ENCODE measurements at regions not wholly inside any gene's neighbourhood (a gene's known extent, or its start where the extent isn't known, plus 50 kb on each side); places are given as distances from the start of the nearest gene placed in this dataset.

DNA sequence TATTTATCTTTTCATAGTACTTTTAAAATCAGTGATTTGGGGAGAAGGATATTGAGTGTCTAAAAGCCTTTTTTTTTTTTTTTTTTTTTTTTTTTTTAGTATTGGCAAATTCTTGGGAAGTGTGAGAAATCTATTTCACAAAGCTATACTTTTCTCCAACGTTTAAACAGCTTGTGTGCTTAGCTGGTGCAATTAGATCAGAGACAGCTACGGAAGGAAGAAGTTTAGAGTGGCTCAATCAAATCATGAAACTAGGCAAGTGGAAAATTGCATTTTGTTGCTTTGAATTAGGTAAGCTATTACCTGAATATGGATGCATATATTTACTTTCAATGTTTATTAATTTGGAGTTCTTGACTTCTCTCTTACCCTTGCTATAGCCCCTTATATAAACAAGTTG is 1001.9 kb downstream of the PDHA2 start:
- no peak for ATAC-seq (ENCODE audit: low read depth)
- Mint-ChIP-seq H3K4me3 (no peak overlapping the region), H3K27ac (no peak overlapping the region), H3K4me1 (no peaks in the 10 kb centered on the region), H3K27me3 (no peaks in the 10 kb centered on the region), H3K9me3 (ENCODE audit: insufficient read depth) (peaks cover 2% of the 10 kb centered on the region)
- Histone ChIP-seq H3K27me3 (replicated peaks in 1 of 4; ENCODE audit: control extremely low read depth in 1 of 4, control insufficient read depth in 3 of 4, insufficient read depth in 4 of 4, low read length in 3 of 4) (no peaks in the 10 kb centered on the region), H2AFZ (ENCODE audit: insufficient read depth, low read depth, low read length, poor library complexity, severe bottlenecking) (no peak overlapping the region), H3K4me1 (ENCODE audit: control insufficient read depth in 2 of 2, insufficient read depth in 2 of 2, low read length in 2 of 2) (no peaks in the 10 kb centered on the region), H3K4me3 (ENCODE audit: control extremely low read depth in 1 of 5, extremely low read depth in 1 of 5, insufficient read depth in 1 of 5, low read depth in 2 of 5, low read length in 4 of 5) (no peak overlapping the region), H3K9ac (ENCODE audit: low read length) (no peak overlapping the region), H4K20me1 (ENCODE audit: control insufficient read depth, insufficient read depth, low read length, poor library complexity, severe bottlenecking) (no peaks in the 10 kb centered on the region), H3K4me2 (replicated peaks; ENCODE audit: low read depth, low read length, poor library complexity, severe bottlenecking) (no peak overlapping the region), H3K36me3 (replicated peaks in 1 of 2; ENCODE audit: control extremely low read depth in 1 of 2, control insufficient read depth in 1 of 2, extremely low read depth in 1 of 2, insufficient read depth in 2 of 2, low read length in 1 of 2) (no peaks in the 10 kb centered on the region), H3K9me3 (ENCODE audit: control extremely low read depth in 1 of 3, control insufficient read depth in 2 of 3, insufficient read depth in 1 of 3, low read length in 2 of 3) (no peaks in the 10 kb centered on the region), H3K27ac (ENCODE audit: low read length in 2 of 2) (no peak overlapping the region), H3K79me2 (ENCODE audit: control insufficient read depth, insufficient read depth, low read length) (no peaks in the 10 kb centered on the region)
- TF ChIP-seq EZH2 (IDR thresholded peaks at IDR 0.05; ENCODE audit: borderline replicate concordance, insufficient read depth, low read depth, low read length, poor library complexity, severe bottlenecking): no peak
- TF ChIP-seq, protein P1, sequence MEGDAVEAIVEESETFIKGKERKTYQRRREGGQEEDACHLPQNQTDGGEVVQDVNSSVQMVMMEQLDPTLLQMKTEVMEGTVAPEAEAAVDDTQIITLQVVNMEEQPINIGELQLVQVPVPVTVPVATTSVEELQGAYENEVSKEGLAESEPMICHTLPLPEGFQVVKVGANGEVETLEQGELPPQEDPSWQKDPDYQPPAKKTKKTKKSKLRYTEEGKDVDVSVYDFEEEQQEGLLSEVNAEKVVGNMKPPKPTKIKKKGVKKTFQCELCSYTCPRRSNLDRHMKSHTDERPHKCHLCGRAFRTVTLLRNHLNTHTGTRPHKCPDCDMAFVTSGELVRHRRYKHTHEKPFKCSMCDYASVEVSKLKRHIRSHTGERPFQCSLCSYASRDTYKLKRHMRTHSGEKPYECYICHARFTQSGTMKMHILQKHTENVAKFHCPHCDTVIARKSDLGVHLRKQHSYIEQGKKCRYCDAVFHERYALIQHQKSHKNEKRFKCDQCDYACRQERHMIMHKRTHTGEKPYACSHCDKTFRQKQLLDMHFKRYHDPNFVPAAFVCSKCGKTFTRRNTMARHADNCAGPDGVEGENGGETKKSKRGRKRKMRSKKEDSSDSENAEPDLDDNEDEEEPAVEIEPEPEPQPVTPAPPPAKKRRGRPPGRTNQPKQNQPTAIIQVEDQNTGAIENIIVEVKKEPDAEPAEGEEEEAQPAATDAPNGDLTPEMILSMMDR (IDR thresholded peaks at IDR 0.05): no peak
- CTCF ChIA-PET: no interaction called here
- POLR2A ChIA-PET: no interaction called here
- no peak for DNase-seq
- WGBS (ENCODE audit: insufficient coverage): no CpG with 5 or more reads among the region's 2 CpGs
- intact Hi-C loops (cut with micrococcal nuclease): no loop called here

DNA sequence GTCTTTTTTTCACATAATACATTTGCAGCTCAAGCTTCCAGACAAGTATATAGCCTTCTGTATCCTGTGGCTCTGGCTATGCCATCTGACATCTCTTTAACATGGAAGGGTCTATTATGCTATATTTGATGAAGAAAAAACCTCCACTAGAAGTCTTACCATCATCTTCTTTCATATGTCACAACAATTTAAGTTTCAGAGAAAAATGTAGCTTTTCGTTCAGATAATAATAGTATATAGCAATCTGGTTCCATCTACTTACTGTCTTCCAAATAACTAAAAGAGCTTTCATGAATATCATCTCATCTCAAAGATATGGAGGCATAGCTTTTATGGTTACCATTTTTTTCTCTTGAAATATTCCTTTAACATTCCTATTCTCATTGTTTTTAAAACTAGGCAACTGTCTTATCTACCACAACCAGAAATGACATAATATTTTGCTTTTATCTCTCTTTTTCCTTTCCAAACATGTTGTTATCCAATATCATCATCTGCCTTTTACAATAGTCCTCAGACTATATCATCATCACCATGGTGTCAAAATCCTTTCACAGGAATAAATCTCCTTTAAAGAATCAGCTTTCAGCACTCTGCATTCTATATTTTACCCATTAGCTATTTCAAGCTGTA is 1005.1 kb downstream of the PDHA2 start:
- Mint-ChIP-seq H3K27me3 (no peaks in the 10 kb centered on the region), H3K4me1 (no peaks in the 10 kb centered on the region), H3K4me3 (no peak overlapping the region), H3K27ac (no peak overlapping the region), H3K9me3 (ENCODE audit: insufficient read depth) (no peaks in the 10 kb centered on the region)
- no peak for TF ChIP-seq EZH2 (IDR thresholded peaks at IDR 0.05; ENCODE audit: borderline replicate concordance, insufficient read depth, low read depth, low read length, poor library complexity, severe bottlenecking)
- TF ChIP-seq, protein P1 (IDR thresholded peaks at IDR 0.05): no peak
- POLR2A ChIA-PET: no interaction called here
- CTCF ChIA-PET: no interaction called here
- Histone ChIP-seq H3K4me2 (replicated peaks; ENCODE audit: low read depth, low read length, poor library complexity, severe bottlenecking) (no peak overlapping the region), H2AFZ (ENCODE audit: insufficient read depth, low read depth, low read length, poor library complexity, severe bottlenecking) (no peak overlapping the region), H3K27ac (ENCODE audit: low read length in 2 of 2) (no peak overlapping the region), H3K9me3 (ENCODE audit: control extremely low read depth in 1 of 3, control insufficient read depth in 2 of 3, insufficient read depth in 1 of 3, low read length in 2 of 3) (no peaks in the 10 kb centered on the region), H3K36me3 (replicated peaks in 1 of 2; ENCODE audit: control extremely low read depth in 1 of 2, control insufficient read depth in 1 of 2, extremely low read depth in 1 of 2, insufficient read depth in 2 of 2, low read length in 1 of 2) (no peaks in the 10 kb centered on the region), H3K4me1 (ENCODE audit: control insufficient read depth in 2 of 2, insufficient read depth in 2 of 2, low read length in 2 of 2) (no peaks in the 10 kb centered on the region), H3K9ac (ENCODE audit: low read length) (no peak overlapping the region), H3K4me3 (ENCODE audit: control extremely low read depth in 1 of 5, extremely low read depth in 1 of 5, insufficient read depth in 1 of 5, low read depth in 2 of 5, low read length in 4 of 5) (no peak overlapping the region), H4K20me1 (ENCODE audit: control insufficient read depth, insufficient read depth, low read length, poor library complexity, severe bottlenecking) (no peaks in the 10 kb centered on the region), H3K79me2 (ENCODE audit: control insufficient read depth, insufficient read depth, low read length) (no peaks in the 10 kb centered on the region), H3K27me3 (replicated peaks in 1 of 4; ENCODE audit: control extremely low read depth in 1 of 4, control insufficient read depth in 3 of 4, insufficient read depth in 4 of 4, low read length in 3 of 4) (no peaks in the 10 kb centered on the region)
- intact Hi-C loops (cut with micrococcal nuclease): no loop called here
- DNase-seq: no peak
- ATAC-seq (ENCODE audit: low read depth): no peak
- no CpG with 5 or more reads among the region's 1 CpG for WGBS (ENCODE audit: insufficient coverage)
